B cell (primary cell): ENCODE measurements at regions not wholly inside any gene's neighbourhood (a gene's known extent, or its start where the extent isn't known, plus 50 kb on each side); places are given as distances from the start of the nearest gene placed in this dataset.

Experiments
- ATAC-seq: fragments of 200-7000 bp; cut with Tn5 transposase; one replicate; pipeline ENCODE4 v1.10.0; 2021; ENCODE audit warnings: low read depth, mild to moderate bottlenecking, moderate number of reproducible peaks, moderate library complexity
- CTCF ChIA-PET: fragments of 350-600 bp; sonication (Branson Sonifier 250); formaldehyde crosslinking; loops from one replicate; lab custom pipeline; 2021; ENCODE audit warnings: antibody characterized with exemption, inconsistent platforms; lab: Charles Lee
- POLR2A ChIA-PET: fragments of 350-600 bp; sonication (Branson Sonifier 250); formaldehyde crosslinking; loops from one replicate; lab custom pipeline; 2021; ENCODE audit warnings: antibody characterized with exemption; lab: Charles Lee
- DNase-seq: peaks from one replicate; pipeline ENCODE4 v3.0.0; 2013
- H2AFZ ChIP-seq: 2 replicates; pipeline ENCODE4 v1.6.1; 2012; ENCODE audit warnings: mild to moderate bottlenecking, low read depth, low read length; ENCODE audit not compliant: insufficient read depth, poor library complexity, severe bottlenecking
- H3K27ac ChIP-seq, 2 donors: 1 replicate in 1 of 2; 2 replicates in 1 of 2; pipeline ENCODE4 v1.5.1; 2012 to 2013; ENCODE audit warnings: low read length in 2 of 2, mild to moderate bottlenecking in 2 of 2, moderate library complexity in 1 of 2
- H3K27me3 ChIP-seq, 4 experiments: fragments of 200-600 bp in 1 of 4; sonication (generic) in 1 of 4; replicated peaks in 1 of 4; 1 replicate in 2 of 4; 2 replicates in 2 of 4; pipeline versions ENCODE4 v1.6.1 to v1.7.0; 2013 to 2016; ENCODE audit warnings: low read length in 3 of 4, mild to moderate bottlenecking in 2 of 4, mixed read lengths in 1 of 4, moderate library complexity in 1 of 4; ENCODE audit not compliant: insufficient read depth in 4 of 4, control insufficient read depth in 3 of 4; ENCODE audit errors: control extremely low read depth in 1 of 4
- H3K36me3 ChIP-seq, 2 experiments: replicated peaks in 1 of 2; 1 replicate in 1 of 2; 2 replicates in 1 of 2; pipeline versions ENCODE4 v1.6.1 to v1.7.1; 2013; ENCODE audit warnings: low read length in 1 of 2; ENCODE audit not compliant: insufficient read depth in 2 of 2, control insufficient read depth in 1 of 2; ENCODE audit errors: control extremely low read depth in 1 of 2, extremely low read depth in 1 of 2
- H3K4me1 ChIP-seq, 2 donors: fragments of 200-600 bp in 1 of 2; sonication (generic) in 1 of 2; 1 replicate in 1 of 2; 2 replicates in 1 of 2; pipeline versions ENCODE4 v1.5.1 to v1.6.1; 2013 to 2017; ENCODE audit warnings: low read length in 2 of 2; ENCODE audit not compliant: control insufficient read depth in 2 of 2, insufficient read depth in 2 of 2
- H3K4me2 ChIP-seq: replicated peaks from 2 replicates; pipeline ENCODE3; 2012; ENCODE audit warnings: mild to moderate bottlenecking, low read depth, low read length; ENCODE audit not compliant: poor library complexity, severe bottlenecking
- H3K4me3 ChIP-seq, 5 experiments: fragments of 200-600 bp in 1 of 5; sonication (generic) in 1 of 5; 1 replicate in 3 of 5; 2 replicates in 2 of 5; pipeline versions ENCODE4 v1.5.1 to v1.7.0; 2011 to 2016; ENCODE audit warnings: low read length in 4 of 5, mild to moderate bottlenecking in 4 of 5, low read depth in 2 of 5, control low read depth in 1 of 5, moderate library complexity in 1 of 5; ENCODE audit not compliant: insufficient read depth in 1 of 5; ENCODE audit errors: control extremely low read depth in 1 of 5, extremely low read depth in 1 of 5
- H3K79me2 ChIP-seq: fragments of 200-600 bp; sonication (generic); one replicate; pipeline ENCODE4 v1.6.0; 2016; ENCODE audit warnings: low read length; ENCODE audit not compliant: control insufficient read depth, insufficient read depth
- H3K9ac ChIP-seq: fragments of 200-600 bp; sonication (generic); 2 replicates; pipeline ENCODE4 v1.6.1; 2017; ENCODE audit warnings: mild to moderate bottlenecking, low read length, moderate library complexity
- H3K9me3 ChIP-seq, 3 donors: one replicate each; pipeline versions ENCODE4 v1.6.1 to v1.7.1; 2013; ENCODE audit warnings: low read length in 2 of 3; ENCODE audit not compliant: control insufficient read depth in 2 of 3, insufficient read depth in 1 of 3; ENCODE audit errors: control extremely low read depth in 1 of 3
- H4K20me1 ChIP-seq: 2 replicates; pipeline ENCODE4 v1.6.0; 2012; ENCODE audit warnings: mild to moderate bottlenecking, low read length; ENCODE audit not compliant: insufficient read depth, control insufficient read depth, poor library complexity, severe bottlenecking
- H3K27ac Mint-ChIP-seq: one replicate; pipeline ENCODE4 v1.8.0; 2021; ENCODE audit warnings: mixed read lengths
- H3K27me3 Mint-ChIP-seq: one replicate; pipeline ENCODE4 v1.8.0; 2021; ENCODE audit warnings: mixed read lengths
- H3K4me1 Mint-ChIP-seq: one replicate; pipeline ENCODE4 v1.8.0; 2021; ENCODE audit warnings: mixed read lengths
- H3K4me3 Mint-ChIP-seq: one replicate; pipeline ENCODE4 v1.8.0; 2021; ENCODE audit warnings: mixed read lengths
- H3K9me3 Mint-ChIP-seq: one replicate; pipeline ENCODE4 v1.8.0; 2022; ENCODE audit warnings: mixed read lengths; ENCODE audit not compliant: insufficient read depth
- EZH2 ChIP-seq: IDR thresholded peaks from 2 replicates; pipeline ENCODE4 v1.6.1; 2012; ENCODE audit warnings: borderline replicate concordance, low read depth, mild to moderate bottlenecking, moderate library complexity, low read length; ENCODE audit not compliant: insufficient read depth, poor library complexity, severe bottlenecking
- WGBS: methylation state at CpG from one replicate; pipeline ENCODE4 v1.1.5; 2013; ENCODE audit warnings: missing lambda C conversion rate; ENCODE audit not compliant: insufficient coverage; 5-methylcytosine and 5-hydroxymethylcytosine counted together
- intact Hi-C: fragments of 100-400 bp; cut with micrococcal nuclease; formaldehyde crosslinking; loops from one replicate; pipeline ENCODE4 v1.10.0; 2022
- TF ChIP-seq, protein P1 (sequence below): fragments of 200-600 bp; IDR thresholded peaks from one replicate; pipeline ENCODE4 v1.8.0; 2022; ENCODE audit warnings: antibody characterized with exemption, mild to moderate bottlenecking

DNA sequence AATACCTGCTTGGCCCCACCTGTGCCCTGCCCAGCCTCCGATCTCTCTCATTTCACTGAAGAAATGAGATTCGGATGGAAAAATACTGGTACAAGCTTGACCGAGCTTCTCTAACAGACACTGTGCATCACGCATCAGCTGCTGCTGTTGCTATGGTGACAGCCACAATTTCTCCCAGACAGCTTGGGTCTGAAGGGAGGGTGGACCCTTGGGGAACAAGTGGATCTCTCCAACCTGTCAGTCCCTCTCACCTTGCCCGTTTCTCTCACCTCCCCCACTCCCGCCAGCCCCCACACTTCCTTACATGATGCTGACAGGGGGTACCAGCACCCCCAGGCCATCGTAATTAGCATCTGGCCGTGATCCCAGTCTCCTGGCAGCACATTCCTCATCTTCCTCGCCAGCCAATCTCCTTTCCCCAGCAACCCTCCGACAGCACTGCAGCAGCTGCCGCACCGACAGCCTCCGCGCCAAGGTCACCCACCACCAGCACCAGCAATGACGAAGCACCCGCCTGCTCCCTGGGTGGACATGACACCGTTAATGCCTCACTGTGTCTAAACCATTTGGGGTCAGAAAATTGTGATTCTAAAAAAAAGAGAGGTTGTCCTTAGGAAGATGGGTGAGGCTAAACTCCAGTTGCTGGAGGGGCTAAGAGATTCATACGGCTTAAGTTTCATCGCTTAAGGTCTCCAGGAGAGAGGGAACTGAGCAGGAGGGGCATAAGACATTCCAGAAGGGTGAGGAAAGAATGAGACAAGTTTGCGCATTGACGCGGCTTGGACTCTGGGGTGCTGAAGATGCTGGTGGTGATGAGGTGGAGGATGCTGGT is 58.6 kb upstream of the TNRC6A start:
- TF ChIP-seq, protein P1, sequence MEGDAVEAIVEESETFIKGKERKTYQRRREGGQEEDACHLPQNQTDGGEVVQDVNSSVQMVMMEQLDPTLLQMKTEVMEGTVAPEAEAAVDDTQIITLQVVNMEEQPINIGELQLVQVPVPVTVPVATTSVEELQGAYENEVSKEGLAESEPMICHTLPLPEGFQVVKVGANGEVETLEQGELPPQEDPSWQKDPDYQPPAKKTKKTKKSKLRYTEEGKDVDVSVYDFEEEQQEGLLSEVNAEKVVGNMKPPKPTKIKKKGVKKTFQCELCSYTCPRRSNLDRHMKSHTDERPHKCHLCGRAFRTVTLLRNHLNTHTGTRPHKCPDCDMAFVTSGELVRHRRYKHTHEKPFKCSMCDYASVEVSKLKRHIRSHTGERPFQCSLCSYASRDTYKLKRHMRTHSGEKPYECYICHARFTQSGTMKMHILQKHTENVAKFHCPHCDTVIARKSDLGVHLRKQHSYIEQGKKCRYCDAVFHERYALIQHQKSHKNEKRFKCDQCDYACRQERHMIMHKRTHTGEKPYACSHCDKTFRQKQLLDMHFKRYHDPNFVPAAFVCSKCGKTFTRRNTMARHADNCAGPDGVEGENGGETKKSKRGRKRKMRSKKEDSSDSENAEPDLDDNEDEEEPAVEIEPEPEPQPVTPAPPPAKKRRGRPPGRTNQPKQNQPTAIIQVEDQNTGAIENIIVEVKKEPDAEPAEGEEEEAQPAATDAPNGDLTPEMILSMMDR: no peak
- no peak for TF ChIP-seq EZH2
- Mint-ChIP-seq H3K4me3 (no peak overlapping the region), H3K4me1 (peaks cover 8% of the 10 kb centered on the region), H3K27ac (no peak overlapping the region), H3K9me3 (no peaks in the 10 kb centered on the region), H3K27me3 (peaks cover 17% of the 10 kb centered on the region)
- ChIA-PET CTCF (no interaction called here), POLR2A (no interaction called here)
- no peaks in the 10 kb centered on the region for H3K36me3 ChIP-seq
- ATAC-seq (peak; percentile 45), DNase-seq (peak; percentile 46)
- intact Hi-C loops: no loop called here
- H3K27ac ChIP-seq: no peak overlapping the region
- H4K20me1 ChIP-seq: no peaks in the 10 kb centered on the region
- no peak overlapping the region for H3K4me2 ChIP-seq
- no peaks in the 10 kb centered on the region for H3K9me3 ChIP-seq
- H3K9ac ChIP-seq: no peak overlapping the region
- WGBS: 36% methylated on average over 14 of the region's 22 CpGs
- no peak overlapping the region for H2AFZ ChIP-seq
- no peak overlapping the region for H3K4me3 ChIP-seq
- peaks cover 0 to 7% (median 3%) of the 10 kb centered on the region in 4 experiments for H3K27me3 ChIP-seq
- peaks cover 4 to 9% of the 10 kb centered on the region in 2 donors for H3K4me1 ChIP-seq
- H3K79me2 ChIP-seq: no peaks in the 10 kb centered on the region

DNA sequence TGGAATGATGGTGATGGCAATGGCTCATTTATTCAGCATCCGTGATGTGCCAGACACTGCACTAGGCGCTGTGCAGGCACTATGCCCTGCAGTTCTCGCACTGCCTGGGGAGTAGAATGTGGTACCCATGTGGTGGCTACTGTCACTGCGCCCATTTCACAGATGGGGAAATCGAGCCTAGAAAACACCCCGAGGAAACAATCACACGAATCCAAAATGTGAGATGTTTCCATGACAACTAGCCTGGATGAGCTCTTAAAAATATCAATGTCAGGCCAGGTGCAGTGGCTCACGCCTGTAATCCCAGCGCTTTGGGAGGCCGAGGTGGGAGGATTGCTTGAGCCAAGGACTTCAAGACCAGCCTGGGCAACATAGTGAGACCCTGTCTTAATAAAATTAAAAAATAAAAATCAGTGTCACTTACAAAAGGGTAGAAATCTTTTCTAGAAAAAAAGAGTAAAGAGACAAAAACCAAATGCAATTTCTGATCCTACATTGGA is 57.9 kb upstream of the TNRC6A start:
- Mint-ChIP-seq H3K4me1 (peaks cover 8% of the 10 kb centered on the region), H3K27ac (no peak overlapping the region), H3K4me3 (no peak overlapping the region), H3K27me3 (peaks cover 20% of the 10 kb centered on the region), H3K9me3 (no peaks in the 10 kb centered on the region)
- Histone ChIP-seq H3K4me2 (no peak overlapping the region), H3K27ac (no peak overlapping the region), H3K27me3 (peaks cover 0 to 7% (median 3%) of the 10 kb centered on the region in 4 experiments), H3K9ac (no peak overlapping the region), H3K9me3 (no peaks in the 10 kb centered on the region), H4K20me1 (no peaks in the 10 kb centered on the region), H2AFZ (no peak overlapping the region), H3K4me1 (peaks cover 4 to 9% of the 10 kb centered on the region in 2 donors), H3K4me3 (no peak overlapping the region), H3K79me2 (no peaks in the 10 kb centered on the region), H3K36me3 (no peaks in the 10 kb centered on the region)
- 97% methylated on average over 10 of the region's 10 CpGs for WGBS
- ChIA-PET POLR2A (no interaction called here), CTCF (no interaction called here)
- ATAC-seq: no peak
- no peak for DNase-seq
- intact Hi-C loops: no loop called here
- TF ChIP-seq EZH2: no peak
- TF ChIP-seq, protein P1: no peak
